MM.1S (cell line): ENCODE measurements at regions not wholly inside any gene's neighbourhood (a gene's known extent, or its start where the extent isn't known, plus 50 kb on each side); places are given as distances from the start of the nearest gene placed in this dataset.

Source experiments
- DNase-seq: peaks from one replicate; pipeline ENCODE4 v3.0.0-alpha.2; 2015
- H2AFZ ChIP-seq: fragments of 300-600 bp; sonication (generic); 2 replicates; pipeline ENCODE4 v1.6.0; 2016; ENCODE audit warnings: antibody characterized with exemption, low read length
- H3F3A ChIP-seq: fragments of 300-600 bp; sonication (generic); 2 replicates; pipeline ENCODE4 v1.6.1; 2016; ENCODE audit warnings: mild to moderate bottlenecking, antibody characterized with exemption, low read length, moderate library complexity, mixed read lengths; ENCODE audit not compliant: insufficient read depth
- H3K27ac ChIP-seq: fragments of 300-600 bp; sonication (generic); 2 replicates; pipeline ENCODE4 v1.5.1; 2016; ENCODE audit warnings: mild to moderate bottlenecking, low read length
- H3K27me3 ChIP-seq: fragments of 300-600 bp; sonication (generic); replicated peaks from 2 replicates; pipeline ENCODE4 v1.6.0; 2016; ENCODE audit warnings: low read length; ENCODE audit not compliant: insufficient read depth
- H3K36me3 ChIP-seq: fragments of 300-600 bp; sonication (generic); replicated peaks from 2 replicates; pipeline ENCODE4 v1.6.1; 2016; ENCODE audit warnings: mild to moderate bottlenecking, low read length, mixed read lengths; ENCODE audit not compliant: insufficient read depth
- H3K4me1 ChIP-seq: fragments of 300-600 bp; sonication (generic); 2 replicates; pipeline ENCODE4 v1.6.1; 2016; ENCODE audit warnings: low read length, mixed read lengths
- H3K4me2 ChIP-seq: fragments of 300-600 bp; sonication (generic); 2 replicates; pipeline ENCODE4 v1.6.0; 2016; ENCODE audit warnings: low read depth, low read length
- H3K4me3 ChIP-seq: fragments of 300-600 bp; sonication (generic); 2 replicates; pipeline ENCODE4 v1.5.1; 2016; ENCODE audit warnings: low read length, mixed read lengths
- H3K79me2 ChIP-seq: fragments of 300-600 bp; sonication (generic); 2 replicates; pipeline ENCODE4 v1.6.1; 2016; ENCODE audit warnings: mixed run types, low read length, mixed read lengths
- H3K9ac ChIP-seq: fragments of 300-600 bp; sonication (generic); 2 replicates; pipeline ENCODE4 v1.6.1; 2016; ENCODE audit warnings: low read length, mixed read lengths
- H3K9me2 ChIP-seq: fragments of 300-600 bp; sonication (generic); replicated peaks from 2 replicates; pipeline ENCODE4 v1.6.1; 2016; ENCODE audit warnings: mild to moderate bottlenecking, low read length, mixed read lengths; ENCODE audit not compliant: insufficient read depth
- H3K9me3 ChIP-seq: fragments of 300-600 bp; sonication (generic); replicated peaks from 2 replicates; pipeline ENCODE4 v1.6.1; 2016; ENCODE audit warnings: mild to moderate bottlenecking, low read length, mixed read lengths; ENCODE audit not compliant: insufficient read depth
- H4K20me1 ChIP-seq: fragments of 300-600 bp; sonication (generic); 2 replicates; pipeline ENCODE4 v1.6.1; 2016; ENCODE audit warnings: mild to moderate bottlenecking, low read length, moderate library complexity, mixed read lengths; ENCODE audit not compliant: insufficient read depth
- CTCF ChIP-seq: fragments of 300-600 bp; sonication (generic); IDR thresholded peaks from 2 replicates; pipeline ENCODE4 v1.5.1; 2016; ENCODE audit warnings: antibody characterized with exemption, low read length, mixed read lengths
- EZH2 ChIP-seq: fragments of 300-600 bp; sonication (generic); optimal IDR thresholded peaks from 2 replicates; pipeline ENCODE3; 2017; ENCODE audit warnings: low read depth, mild to moderate bottlenecking, antibody characterized with exemption, low read length, mixed read lengths
- EZH2phosphoT487 ChIP-seq: fragments of 300-600 bp; sonication (generic); IDR thresholded peaks from 2 replicates; pipeline ENCODE4 v1.6.1; 2018; ENCODE audit warnings: antibody characterized with exemption, low read length

- DNase-seq: no peak
- Histone ChIP-seq H3K36me3 (no peaks in the 10 kb centered on the region), H3K4me3 (no peak overlapping the region), H3K27me3 (no peaks in the 10 kb centered on the region), H3K4me2 (no peak overlapping the region), H3K9me2 (no peaks in the 10 kb centered on the region), H2AFZ (no peak overlapping the region), H3K4me1 (no peaks in the 10 kb centered on the region), H4K20me1 (no peaks in the 10 kb centered on the region), H3K9ac (no peak overlapping the region), H3F3A (no peaks in the 10 kb centered on the region), H3K79me2 (no peaks in the 10 kb centered on the region), H3K27ac (no peak overlapping the region), H3K9me3 (no peaks in the 10 kb centered on the region)
- TF ChIP-seq EZH2 (no peak), EZH2phosphoT487 (no peak), CTCF (no peak)
Observed at GRCh38 chr14:49951229-49951607, 58.3 kb downstream of the ARF6 start.

GRCh38 chr14:49951691-49952345 is 58.9 kb downstream of the ARF6 start:
- TF ChIP-seq EZH2 (no peak), CTCF (no peak), EZH2phosphoT487 (no peak)

GRCh38 chr14:49953196-49953595 is 60.3 kb downstream of the ARF6 start:
- H3K27ac ChIP-seq: no peak overlapping the region
- DNase-seq: no peak
- H3K4me3 ChIP-seq: no peak overlapping the region
- H3K9me3 ChIP-seq: no peaks in the 10 kb centered on the region
- H3K4me2 ChIP-seq: no peak overlapping the region
- no peaks in the 10 kb centered on the region for H3K4me1 ChIP-seq
- no peaks in the 10 kb centered on the region for H3F3A ChIP-seq
- no peaks in the 10 kb centered on the region for H3K27me3 ChIP-seq
- H4K20me1 ChIP-seq: no peaks in the 10 kb centered on the region
- no peak for TF ChIP-seq EZH2phosphoT487
- no peak for TF ChIP-seq CTCF
- TF ChIP-seq EZH2: no peak
- no peak overlapping the region for H3K9ac ChIP-seq
- H3K79me2 ChIP-seq: no peaks in the 10 kb centered on the region
- H3K9me2 ChIP-seq: no peaks in the 10 kb centered on the region
- no peak overlapping the region for H2AFZ ChIP-seq
- no peaks in the 10 kb centered on the region for H3K36me3 ChIP-seq

More at GRCh38 chr14:49951691-49952345, 58.9 kb downstream of the ARF6 start:
- Histone ChIP-seq H3K9ac (no peak overlapping the region), H3K9me2 (no peaks in the 10 kb centered on the region), H3K4me1 (no peaks in the 10 kb centered on the region), H3K36me3 (no peaks in the 10 kb centered on the region), H2AFZ (no peak overlapping the region), H3K4me3 (no peak overlapping the region), H3K27me3 (no peaks in the 10 kb centered on the region), H3K9me3 (no peaks in the 10 kb centered on the region), H3K79me2 (no peaks in the 10 kb centered on the region), H3K27ac (no peak overlapping the region), H4K20me1 (no peaks in the 10 kb centered on the region), H3F3A (no peaks in the 10 kb centered on the region), H3K4me2 (no peak overlapping the region)
- no peak for DNase-seq
